ENCODE measurements at regions not wholly inside any gene's neighbourhood (a gene's known extent, or its start where the extent isn't known, plus 50 kb on each side); places are given as distances from the start of the nearest gene placed in this dataset.

- TF ChIP-seq, protein P1, sequence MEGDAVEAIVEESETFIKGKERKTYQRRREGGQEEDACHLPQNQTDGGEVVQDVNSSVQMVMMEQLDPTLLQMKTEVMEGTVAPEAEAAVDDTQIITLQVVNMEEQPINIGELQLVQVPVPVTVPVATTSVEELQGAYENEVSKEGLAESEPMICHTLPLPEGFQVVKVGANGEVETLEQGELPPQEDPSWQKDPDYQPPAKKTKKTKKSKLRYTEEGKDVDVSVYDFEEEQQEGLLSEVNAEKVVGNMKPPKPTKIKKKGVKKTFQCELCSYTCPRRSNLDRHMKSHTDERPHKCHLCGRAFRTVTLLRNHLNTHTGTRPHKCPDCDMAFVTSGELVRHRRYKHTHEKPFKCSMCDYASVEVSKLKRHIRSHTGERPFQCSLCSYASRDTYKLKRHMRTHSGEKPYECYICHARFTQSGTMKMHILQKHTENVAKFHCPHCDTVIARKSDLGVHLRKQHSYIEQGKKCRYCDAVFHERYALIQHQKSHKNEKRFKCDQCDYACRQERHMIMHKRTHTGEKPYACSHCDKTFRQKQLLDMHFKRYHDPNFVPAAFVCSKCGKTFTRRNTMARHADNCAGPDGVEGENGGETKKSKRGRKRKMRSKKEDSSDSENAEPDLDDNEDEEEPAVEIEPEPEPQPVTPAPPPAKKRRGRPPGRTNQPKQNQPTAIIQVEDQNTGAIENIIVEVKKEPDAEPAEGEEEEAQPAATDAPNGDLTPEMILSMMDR (conservative IDR thresholded peaks at IDR 0.05 in 1 of 2, IDR thresholded peaks at IDR 0.05 in 1 of 2; ENCODE audit: low read depth in 1 of 2, low read length in 2 of 2), result no peak
- TF ChIP-seq EZH2 (IDR thresholded peaks at IDR 0.05; ENCODE audit: low read length, missing control alignments), result no peak
Observed at GRCh38 chr9:1876891-1877496, 138.2 kb upstream of the SMARCA2 start.

All from fibroblast of lung (primary cell).